ENCODE measurements at regions not wholly inside any gene's neighbourhood (a gene's known extent, or its start where the extent isn't known, plus 50 kb on each side); places are given as distances from the start of the nearest gene placed in this dataset.

GRCh38 chr2:175631245-175631623, 370.8 kb downstream of the LNPK start:
- no peak for DNase-seq
- in situ Hi-C loops (cut with MboI; ENCODE audit: low pct_unique_long_range_greater_than_20kb, low sequenced_read_pairs) = no loop called here

GRCh38 chr2:175630280-175631244, 371.5 kb downstream of the LNPK start:
- in situ Hi-C loops (cut with MboI; ENCODE audit: low pct_unique_long_range_greater_than_20kb, low sequenced_read_pairs) = no loop called here
- DNase-seq = peak; percentile 8

DNA sequence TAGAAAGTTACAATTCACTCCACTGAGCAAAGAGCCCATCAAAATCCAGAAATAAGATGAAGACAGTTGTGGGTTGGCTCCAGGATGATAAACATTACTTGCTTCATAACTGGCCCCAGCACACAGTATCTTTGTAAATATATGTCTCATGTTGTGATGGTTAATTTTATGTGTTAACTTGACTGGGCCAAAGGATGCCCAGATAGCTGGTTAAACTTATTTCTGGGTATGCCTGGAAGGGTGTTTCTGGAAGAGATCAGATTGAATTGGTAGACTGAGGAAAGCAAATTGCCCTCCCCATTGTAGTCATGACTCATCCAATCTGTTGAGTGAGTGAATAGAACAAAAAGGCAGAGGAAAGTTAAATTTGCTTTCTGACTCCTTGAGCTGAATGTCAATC, 373.8 kb downstream of the LNPK start:
- DNase-seq = no peak

GRCh38 chr2:175627405-175627804, 374.7 kb downstream of the LNPK start:
- DNase-seq = no peak
- in situ Hi-C loops (cut with MboI; ENCODE audit: low pct_unique_long_range_greater_than_20kb, low sequenced_read_pairs) = no loop called here

More for the DNA sequence above, 373.8 kb downstream of the LNPK start:
- in situ Hi-C loops (cut with MboI; ENCODE audit: low pct_unique_long_range_greater_than_20kb, low sequenced_read_pairs) = no loop called here

- no peak for DNase-seq
- in situ Hi-C loops (cut with MboI; ENCODE audit: low pct_unique_long_range_greater_than_20kb, low sequenced_read_pairs) = no loop called here
Observed at GRCh38 chr2:175626796-175627195, 375.3 kb downstream of the LNPK start.

DNA sequence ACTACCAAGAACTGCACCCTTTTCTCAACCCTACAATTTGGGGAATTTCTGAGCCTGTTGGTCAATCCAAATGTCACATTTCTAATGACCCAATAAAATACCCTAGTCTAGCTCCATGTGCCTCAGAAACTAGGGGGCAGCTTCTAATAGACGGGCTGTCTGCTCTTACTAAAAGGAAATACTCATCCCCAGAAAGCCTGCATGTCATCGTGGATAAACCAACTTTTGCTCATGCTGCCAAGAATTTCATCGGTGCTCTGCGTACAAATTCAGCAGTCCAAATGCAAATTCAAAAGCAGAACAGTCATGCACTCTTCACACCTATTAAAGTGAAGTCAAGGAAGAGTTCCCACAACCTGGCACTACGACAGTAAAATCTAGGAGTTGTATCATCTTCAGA, 377.3 kb downstream of the LNPK start:
- in situ Hi-C loops (cut with MboI; ENCODE audit: low pct_unique_long_range_greater_than_20kb, low sequenced_read_pairs) = no loop called here

GRCh38 chr2:175624211-175624761, 377.8 kb downstream of the LNPK start:
- no peak for DNase-seq
- in situ Hi-C loops (cut with MboI; ENCODE audit: low pct_unique_long_range_greater_than_20kb, low sequenced_read_pairs) = no loop called here

More for the DNA sequence above, 377.3 kb downstream of the LNPK start:
- no peak for DNase-seq

DNA sequence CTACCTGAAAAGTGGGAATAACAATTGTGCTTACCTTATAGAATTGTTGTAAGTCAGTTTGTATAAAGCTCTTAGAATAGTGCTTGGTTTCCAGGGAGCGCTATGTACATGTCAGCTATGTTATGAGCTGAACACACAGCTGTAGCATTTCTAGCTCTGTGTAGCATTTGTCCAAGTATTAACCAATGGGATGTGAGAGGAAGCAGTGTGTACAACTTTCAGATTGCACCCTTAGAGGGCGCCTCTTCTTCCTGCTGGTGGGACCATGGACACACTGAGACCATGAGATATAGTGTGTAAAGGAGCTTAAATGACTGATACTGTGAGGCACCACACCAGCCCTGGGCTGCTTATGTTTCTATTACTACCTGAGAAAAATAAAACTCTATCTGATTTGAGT, 380.2 kb downstream of the LNPK start:
- in situ Hi-C loops (cut with MboI; ENCODE audit: low pct_unique_long_range_greater_than_20kb, low sequenced_read_pairs) = no loop called here
- peak; percentile 9 for DNase-seq

DNA sequence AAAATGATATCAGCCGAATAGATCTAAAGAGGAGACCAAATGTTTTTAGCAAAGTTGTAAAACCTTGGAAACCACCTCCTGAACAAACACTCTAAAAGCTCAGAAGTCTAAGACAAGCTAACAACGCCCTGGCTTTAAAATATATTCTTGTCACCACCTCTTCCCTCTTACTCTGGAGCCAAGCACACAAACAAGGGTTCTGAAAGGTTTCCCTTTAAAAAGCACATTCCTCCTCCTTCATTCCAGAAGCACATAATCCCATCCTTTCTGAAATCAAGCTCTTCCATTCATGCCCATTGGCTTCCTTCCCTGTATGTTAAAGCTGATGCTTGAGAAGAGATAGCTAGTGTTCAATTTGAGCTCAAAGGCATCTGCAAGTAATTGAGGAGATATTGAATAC, 382.0 kb downstream of the LNPK start:
- no peak for DNase-seq
- in situ Hi-C loops (cut with MboI; ENCODE audit: low pct_unique_long_range_greater_than_20kb, low sequenced_read_pairs) = no loop called here

- in situ Hi-C loops (cut with MboI; ENCODE audit: low pct_unique_long_range_greater_than_20kb, low sequenced_read_pairs) = no loop called here
- no peak for DNase-seq
Observed at GRCh38 chr2:175619179-175620045, 382.7 kb downstream of the LNPK start.

GRCh38 chr2:175612280-175612679, 389.8 kb downstream of the LNPK start:
- DNase-seq = no peak
- in situ Hi-C loops (cut with MboI; ENCODE audit: low pct_unique_long_range_greater_than_20kb, low sequenced_read_pairs) = no loop called here

DNA sequence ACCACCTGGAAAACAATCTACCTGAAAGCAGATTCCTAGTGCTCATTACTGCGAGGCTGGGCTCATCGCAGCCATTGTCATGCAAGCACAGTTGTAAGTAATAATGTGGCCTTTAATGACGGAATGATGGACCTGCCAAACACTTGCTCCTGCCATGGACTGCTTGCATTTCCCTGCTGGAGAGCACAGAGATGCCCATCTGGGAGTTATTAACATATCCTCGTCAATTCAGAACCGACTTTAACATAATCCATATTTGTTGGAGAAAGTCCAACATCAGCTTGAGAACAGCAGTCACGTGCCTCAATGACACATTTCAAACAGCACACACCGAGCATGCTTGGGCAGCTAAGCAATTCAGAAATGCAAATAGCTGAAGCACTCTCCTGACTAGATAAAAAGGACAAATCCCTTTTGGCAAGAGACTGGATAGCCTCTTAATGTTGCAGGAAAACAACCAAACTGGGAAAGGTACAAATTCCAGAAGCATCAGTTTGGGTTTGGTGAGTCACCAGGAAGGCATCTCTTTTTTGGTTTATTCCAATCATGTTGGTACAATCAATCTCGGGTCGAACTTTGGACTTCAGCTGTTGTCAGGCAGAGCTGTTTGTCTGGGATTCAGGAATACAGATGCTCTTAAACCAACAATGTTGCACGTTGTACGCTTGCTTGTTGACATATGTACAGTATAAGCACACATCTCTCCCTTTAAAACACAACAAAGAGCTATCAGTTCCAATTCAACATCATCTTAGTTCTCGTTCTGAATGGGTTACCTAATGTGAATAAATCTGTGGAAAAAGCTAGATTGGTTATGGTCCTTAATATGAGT, 395.8 kb downstream of the LNPK start:
- in situ Hi-C loops (cut with MboI; ENCODE audit: low pct_unique_long_range_greater_than_20kb, low sequenced_read_pairs) = no loop called here
- no peak for DNase-seq

DNA sequence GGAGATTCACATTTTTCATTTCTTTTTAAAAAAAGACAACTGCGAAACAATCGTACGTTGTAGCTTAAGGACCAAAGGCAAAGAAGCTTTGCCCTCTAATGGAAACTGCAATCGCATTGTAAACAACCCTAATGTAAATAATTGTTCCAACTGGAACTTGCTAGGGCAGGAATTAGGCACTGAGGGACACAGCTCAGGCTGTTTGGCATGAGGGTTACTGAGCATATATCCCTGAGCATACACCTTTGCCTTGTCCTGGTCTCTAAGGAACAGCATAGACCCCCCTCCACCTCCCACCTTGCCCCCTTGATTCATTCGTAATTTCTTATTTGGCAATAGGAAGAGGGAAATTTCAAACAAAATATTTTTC, 396.4 kb downstream of the LNPK start:
- no peak for DNase-seq
- in situ Hi-C loops (cut with MboI; ENCODE audit: low pct_unique_long_range_greater_than_20kb, low sequenced_read_pairs) = no loop called here

GRCh38 chr2:175601969-175602368, 400.1 kb downstream of the LNPK start:
- no peak for DNase-seq
- in situ Hi-C loops (cut with MboI; ENCODE audit: low pct_unique_long_range_greater_than_20kb, low sequenced_read_pairs) = no loop called here

GRCh38 chr2:175599966-175600831, 401.9 kb downstream of the LNPK start:
- DNase-seq = no peak

DNA sequence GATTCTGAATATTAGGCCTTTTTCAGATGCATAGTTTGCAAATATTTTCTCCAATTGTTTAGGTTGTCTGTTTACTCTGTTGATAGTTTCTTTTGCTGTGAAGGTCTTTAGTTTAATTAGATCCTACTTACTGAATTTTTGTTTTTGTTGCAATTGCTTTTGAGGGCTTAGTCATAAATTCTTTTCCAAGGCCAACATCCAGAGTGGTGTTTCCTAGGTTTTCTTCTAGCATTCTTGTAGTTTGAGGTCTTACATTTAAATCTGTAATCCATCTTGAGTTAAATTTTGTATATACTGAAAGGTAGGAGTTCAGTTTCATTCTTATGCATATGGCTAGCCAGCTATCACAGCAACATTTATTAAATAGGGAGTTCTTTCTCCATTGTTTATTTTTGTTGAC, 404.8 kb downstream of the LNPK start:
- in situ Hi-C loops (cut with MboI; ENCODE audit: low pct_unique_long_range_greater_than_20kb, low sequenced_read_pairs) = no loop called here
- DNase-seq = no peak

More at GRCh38 chr2:175599966-175600831, 401.9 kb downstream of the LNPK start:
- in situ Hi-C loops (cut with MboI; ENCODE audit: low pct_unique_long_range_greater_than_20kb, low sequenced_read_pairs) = no loop called here

GRCh38 chr2:175595139-175595538, 406.9 kb downstream of the LNPK start:
- DNase-seq = no peak
- in situ Hi-C loops (cut with MboI; ENCODE audit: low pct_unique_long_range_greater_than_20kb, low sequenced_read_pairs) = no loop called here

Measured in KBM-7 (cell line).